K562 (cell line): ENCODE measurements at regions not wholly inside any gene's neighbourhood (a gene's known extent, or its start where the extent isn't known, plus 50 kb on each side); places are given as distances from the start of the nearest gene placed in this dataset.

Experiments used
- ATAC-seq: fragments of 200-7000 bp; cut with Tn5 transposase; 3 replicates; pipeline ENCODE4 v1.9.1; 2020; ENCODE audit warnings: moderate library complexity
- BruUV-seq: library from RNA; stranded (reverse); fragments of 400-500 nt; replicated peaks from 2 replicates; lab custom pipeline; 2021; lab: Mats Ljungman, UMichigan
- CTCF ChIA-PET: fragments of 300-600 bp; formaldehyde crosslinking; extraction: SDS; loops from one replicate; lab custom pipeline; 2021; ENCODE audit warnings: low intra/inter-chr PET ratio; lab: Yijun Ruan, JAX
- POLR2A ChIA-PET: fragments of 300-600, 350-650 bp; sonication (Branson Sonifier 250); formaldehyde crosslinking; extraction: SDS; loops from one replicate; lab custom pipeline; 2021; ENCODE audit warnings: antibody characterized with exemption, inconsistent platforms; lab: Yijun Ruan, JAX
- DNase-seq, 4 experiments: peaks; one replicate each; pipeline versions ENCODE4 v3.0.0 to v3.0.0-alpha.2; 2011 to 2018; ENCODE audit warnings: low spot score in 3 of 4, mixed read lengths in 3 of 4; ENCODE audit errors: extremely low read depth in 1 of 4
- FAIRE-seq: peaks from 2 replicates; lab custom pipeline; 2011; peaks lifted over from hg19 to GRCh38; lab: Jason Lieb, UNC
- H2AFZ ChIP-seq: 2 replicates; pipeline ENCODE4 v1.6.0; 2011; ENCODE audit warnings: low read depth, low read length, control low read depth, inconsistent platforms
- H3K27ac ChIP-seq: fragments of 200-600 bp; 3 replicates; pipeline ENCODE4 v1.8.0; 2011; ENCODE audit warnings: low read depth, mild to moderate bottlenecking, control low read depth, inconsistent platforms, low read length, moderate library complexity, mixed read lengths; ENCODE audit errors: extremely low read depth
- H3K27me3 ChIP-seq, 2 experiments: fragments of 300-600 bp in 1 of 2; 2 replicates in 1 of 2; 3 replicates in 1 of 2; pipeline versions ENCODE4 v1.6.0 to v1.8.0; 2011; ENCODE audit warnings: inconsistent platforms in 2 of 2, low read length in 2 of 2, mild to moderate bottlenecking in 1 of 2, mixed read lengths in 1 of 2, moderate library complexity in 1 of 2; ENCODE audit not compliant: control insufficient read depth in 2 of 2, insufficient read depth in 2 of 2
- H3K36me3 ChIP-seq: fragments of 300-600 bp; 3 replicates; pipeline ENCODE4 v1.8.0; 2011; ENCODE audit warnings: mild to moderate bottlenecking, low read length, inconsistent platforms; ENCODE audit not compliant: control insufficient read depth, insufficient read depth
- H3K4me1 ChIP-seq, 2 experiments: fragments of 200-600 bp in 1 of 2; replicated peaks in 1 of 2; 2 replicates in 1 of 2; 3 replicates in 1 of 2; pipeline versions ENCODE4 v1.5.1 to v1.8.0; 2011; ENCODE audit warnings: inconsistent platforms in 2 of 2, low read length in 2 of 2, mild to moderate bottlenecking in 1 of 2, mixed read lengths in 1 of 2, moderate library complexity in 1 of 2; ENCODE audit not compliant: control insufficient read depth in 2 of 2, insufficient read depth in 2 of 2
- H3K4me2 ChIP-seq: 2 replicates; pipeline ENCODE4 v1.6.1; 2011; ENCODE audit warnings: low read length, control low read depth, inconsistent platforms, mixed read lengths; ENCODE audit not compliant: insufficient read depth
- H3K4me3 ChIP-seq: fragments of 200-600 bp; sonication (generic), shearing (Covaris generic); 2 replicates; pipeline ENCODE4 v1.5.1; 2016; ENCODE audit warnings: control low read depth, inconsistent platforms
- H3K79me2 ChIP-seq: fragments of 200-600 bp; 3 replicates; pipeline ENCODE4 v1.8.0; 2011; ENCODE audit warnings: low read length, inconsistent platforms; ENCODE audit not compliant: control insufficient read depth, insufficient read depth
- H3K9ac ChIP-seq, 2 experiments: 2 replicates each; pipeline versions ENCODE4 v1.6.0 to v1.6.1; 2011; ENCODE audit warnings: low read depth in 2 of 2, low read length in 2 of 2, control low read depth in 1 of 2, inconsistent platforms in 1 of 2, mild to moderate bottlenecking in 1 of 2, mixed read lengths in 1 of 2; ENCODE audit not compliant: insufficient read depth in 1 of 2
- H3K9me1 ChIP-seq: one replicate; pipeline ENCODE4 v1.6.0; 2011; ENCODE audit warnings: inconsistent platforms, mild to moderate bottlenecking, low read length, moderate library complexity; ENCODE audit not compliant: control insufficient read depth, insufficient read depth
- H3K9me3 ChIP-seq: replicated peaks from 2 replicates; pipeline ENCODE4 v1.5.1; 2011; ENCODE audit warnings: low read depth, low read length, inconsistent platforms; ENCODE audit not compliant: control insufficient read depth, insufficient read depth
- H4K20me1 ChIP-seq: replicated peaks from 2 replicates; pipeline ENCODE4 v1.6.1; 2011; ENCODE audit warnings: low read length, inconsistent platforms, mixed read lengths; ENCODE audit not compliant: control insufficient read depth, insufficient read depth
- ATF6 ChIP-seq: sonication (generic); formaldehyde crosslinking; IDR thresholded peaks from 2 replicates; pipeline ENCODE4 v1.4.0; 2020; ENCODE audit warnings: mild to moderate bottlenecking, missing genetic modification reagents
- ETS2 ChIP-seq: IDR thresholded peaks from 2 replicates; pipeline ENCODE4 v1.6.1; 2016; ENCODE audit warnings: borderline replicate concordance, missing genetic modification characterization, mild to moderate bottlenecking, moderate library complexity, missing compliant biosample characterization; ENCODE audit not compliant: poor library complexity, severe bottlenecking
- GTF2F1 ChIP-seq: IDR thresholded peaks from 2 replicates; pipeline ENCODE4 v1.6.1; 2011; ENCODE audit warnings: low read depth, low read length, improper control_type of control experiment
- HINFP ChIP-seq: fragments of 450-650 bp; conservative IDR thresholded peaks from 2 replicates; pipeline ENCODE4 v1.6.1; 2016; ENCODE audit warnings: missing genetic modification characterization, low read depth, mild to moderate bottlenecking, control low read depth, missing compliant biosample characterization
- MTA3 ChIP-seq: fragments of 450-650 bp; formaldehyde crosslinking; IDR thresholded peaks from 2 replicates; pipeline ENCODE4 v1.6.1; 2017; ENCODE audit warnings: mild to moderate bottlenecking, borderline replicate concordance
- MYC ChIP-seq, 2 experiments: fragments of 250-450 bp in 1 of 2; sonication (Bioruptor Pico) in 1 of 2; IDR thresholded peaks; 2 replicates each; pipeline versions ENCODE4 v1.5.1 to v1.6.1; 2012 to 2021; ENCODE audit warnings: low read depth in 2 of 2, borderline replicate concordance in 1 of 2, improper control_type of control experiment in 1 of 2, low read length in 1 of 2, mild to moderate bottlenecking in 1 of 2, moderate library complexity in 1 of 2
- THAP12 ChIP-seq: fragments of 250-450 bp; sonication (Bioruptor Pico); IDR thresholded peaks from 2 replicates; pipeline ENCODE4 v1.9.0; 2021; ENCODE audit warnings: mild to moderate bottlenecking, inconsistent platforms
- WGBS: fragments of 100-300 bp; shearing (Covaris generic); methylation state at CpG from one replicate; pipeline ENCODE4 v1.1.6; 2016; ENCODE audit warnings: low coverage, mixed read lengths; ENCODE audit not compliant: insufficient coverage; ENCODE audit errors: missing lambda C conversion rate; 5-methylcytosine and 5-hydroxymethylcytosine counted together
- in situ Hi-C: fragments of 300-500 bp; cut with MboI; formaldehyde crosslinking; loops from 4 replicates; pipeline ENCODE4 v1.15.0; 2018; ENCODE audit warnings: inconsistent platforms, mixed read lengths
- intact Hi-C: fragments of 100-400 bp; cut with micrococcal nuclease; formaldehyde crosslinking; loops from 2 replicates; pipeline ENCODE4 v1.14.2; 2022
- TF ChIP-seq, protein P1 (sequence below): sonication (generic); formaldehyde crosslinking; IDR thresholded peaks from 2 replicates; pipeline ENCODE4 v1.8.0; 2023; ENCODE audit warnings: mild to moderate bottlenecking, missing genetic modification reagents

- no peak for FAIRE-seq
- H4K20me1 ChIP-seq = no peaks in the 10 kb centered on the region
Measured at GRCh38 chr1:189977184-189977583, 500.5 kb downstream of the BRINP3 start.

More at GRCh38 chr1:189977184-189977583, 500.5 kb downstream of the BRINP3 start:
- no TSS peak for BruUV-seq
- ChIA-PET CTCF (no interaction called here), POLR2A (no interaction called here)
- Histone ChIP-seq H3K4me1 (no peaks in the 10 kb centered on the region), H3K27me3 (no peaks in the 10 kb centered on the region), H3K9me1 (no peaks in the 10 kb centered on the region), H3K79me2 (no peaks in the 10 kb centered on the region), H3K9me3 (0 out of 2 replicates have a peak, but pooled peaks cover 2% of the 10 kb centered on the region), H3K36me3 (no peaks in the 10 kb centered on the region), H3K27ac (no peak overlapping the region), H2AFZ (no peak overlapping the region), H3K4me2 (no peak overlapping the region), H3K9ac (no peak overlapping the region), H3K4me3 (no peak overlapping the region)
- WGBS = 4% methylated on average over 2 of the region's 2 CpGs
- DNase-seq (no peak), ATAC-seq (no peak)
- intact Hi-C loops (no loop called here), in situ Hi-C loops (no loop called here)
- TF ChIP-seq MYC (IDR thresholded peaks at IDR 0.05; ENCODE audit: low read depth, low read length) (no peak), MYC (CRISPR knock-in tag; IDR thresholded peaks at IDR 0.05; ENCODE audit: borderline replicate concordance, low read depth) (no peak), ETS2 (tag) (no peak), THAP12 (CRISPR knock-in tag) (no peak), GTF2F1 (no peak), MTA3 (no peak), ATF6 (CRISPR knock-in tag) (no peak), HINFP (tag) (no peak)
- TF ChIP-seq, protein P1, sequence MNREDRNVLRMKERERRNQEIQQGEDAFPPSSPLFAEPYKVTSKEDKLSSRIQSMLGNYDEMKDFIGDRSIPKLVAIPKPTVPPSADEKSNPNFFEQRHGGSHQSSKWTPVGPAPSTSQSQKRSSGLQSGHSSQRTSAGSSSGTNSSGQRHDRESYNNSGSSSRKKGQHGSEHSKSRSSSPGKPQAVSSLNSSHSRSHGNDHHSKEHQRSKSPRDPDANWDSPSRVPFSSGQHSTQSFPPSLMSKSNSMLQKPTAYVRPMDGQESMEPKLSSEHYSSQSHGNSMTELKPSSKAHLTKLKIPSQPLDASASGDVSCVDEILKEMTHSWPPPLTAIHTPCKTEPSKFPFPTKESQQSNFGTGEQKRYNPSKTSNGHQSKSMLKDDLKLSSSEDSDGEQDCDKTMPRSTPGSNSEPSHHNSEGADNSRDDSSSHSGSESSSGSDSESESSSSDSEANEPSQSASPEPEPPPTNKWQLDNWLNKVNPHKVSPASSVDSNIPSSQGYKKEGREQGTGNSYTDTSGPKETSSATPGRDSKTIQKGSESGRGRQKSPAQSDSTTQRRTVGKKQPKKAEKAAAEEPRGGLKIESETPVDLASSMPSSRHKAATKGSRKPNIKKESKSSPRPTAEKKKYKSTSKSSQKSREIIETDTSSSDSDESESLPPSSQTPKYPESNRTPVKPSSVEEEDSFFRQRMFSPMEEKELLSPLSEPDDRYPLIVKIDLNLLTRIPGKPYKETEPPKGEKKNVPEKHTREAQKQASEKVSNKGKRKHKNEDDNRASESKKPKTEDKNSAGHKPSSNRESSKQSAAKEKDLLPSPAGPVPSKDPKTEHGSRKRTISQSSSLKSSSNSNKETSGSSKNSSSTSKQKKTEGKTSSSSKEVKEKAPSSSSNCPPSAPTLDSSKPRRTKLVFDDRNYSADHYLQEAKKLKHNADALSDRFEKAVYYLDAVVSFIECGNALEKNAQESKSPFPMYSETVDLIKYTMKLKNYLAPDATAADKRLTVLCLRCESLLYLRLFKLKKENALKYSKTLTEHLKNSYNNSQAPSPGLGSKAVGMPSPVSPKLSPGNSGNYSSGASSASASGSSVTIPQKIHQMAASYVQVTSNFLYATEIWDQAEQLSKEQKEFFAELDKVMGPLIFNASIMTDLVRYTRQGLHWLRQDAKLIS = no peak
